GM12872 (cell line): ENCODE measurements at regions not wholly inside any gene's neighbourhood (a gene's known extent, or its start where the extent isn't known, plus 50 kb on each side); places are given as distances from the start of the nearest gene placed in this dataset.

Experiments
- TF ChIP-seq, protein P1 (sequence below): IDR thresholded peaks from 3 replicates; pipeline ENCODE4 v1.5.1; 2011; ENCODE audit warnings: low read depth, mild to moderate bottlenecking, low read length, moderate library complexity; ENCODE audit not compliant: insufficient read depth

DNA sequence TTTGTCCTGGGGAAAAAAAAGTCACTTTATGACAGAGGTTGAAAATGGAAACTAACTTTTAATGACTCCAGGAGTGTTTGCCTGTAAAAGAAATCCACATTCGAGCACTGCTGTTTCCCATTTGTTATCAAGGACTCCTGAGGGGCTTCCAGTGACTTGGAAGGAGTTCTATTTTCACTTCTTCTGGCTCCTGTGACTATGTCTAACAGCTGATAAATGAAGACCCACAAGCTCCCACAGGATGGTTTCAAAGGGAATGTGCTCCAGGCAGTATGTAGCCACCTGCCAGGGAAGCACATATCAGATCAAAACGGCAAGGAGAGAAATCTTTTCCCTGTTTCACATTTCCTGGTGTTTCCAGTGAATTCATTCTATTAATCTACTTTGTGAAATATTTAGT is 159.8 kb upstream of the FAM241A start:
- TF ChIP-seq, protein P1, sequence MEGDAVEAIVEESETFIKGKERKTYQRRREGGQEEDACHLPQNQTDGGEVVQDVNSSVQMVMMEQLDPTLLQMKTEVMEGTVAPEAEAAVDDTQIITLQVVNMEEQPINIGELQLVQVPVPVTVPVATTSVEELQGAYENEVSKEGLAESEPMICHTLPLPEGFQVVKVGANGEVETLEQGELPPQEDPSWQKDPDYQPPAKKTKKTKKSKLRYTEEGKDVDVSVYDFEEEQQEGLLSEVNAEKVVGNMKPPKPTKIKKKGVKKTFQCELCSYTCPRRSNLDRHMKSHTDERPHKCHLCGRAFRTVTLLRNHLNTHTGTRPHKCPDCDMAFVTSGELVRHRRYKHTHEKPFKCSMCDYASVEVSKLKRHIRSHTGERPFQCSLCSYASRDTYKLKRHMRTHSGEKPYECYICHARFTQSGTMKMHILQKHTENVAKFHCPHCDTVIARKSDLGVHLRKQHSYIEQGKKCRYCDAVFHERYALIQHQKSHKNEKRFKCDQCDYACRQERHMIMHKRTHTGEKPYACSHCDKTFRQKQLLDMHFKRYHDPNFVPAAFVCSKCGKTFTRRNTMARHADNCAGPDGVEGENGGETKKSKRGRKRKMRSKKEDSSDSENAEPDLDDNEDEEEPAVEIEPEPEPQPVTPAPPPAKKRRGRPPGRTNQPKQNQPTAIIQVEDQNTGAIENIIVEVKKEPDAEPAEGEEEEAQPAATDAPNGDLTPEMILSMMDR = no peak

GRCh38 chr4:111986095-111986494 is 159.2 kb upstream of the FAM241A start:
- TF ChIP-seq, protein P1 = no peak

DNA sequence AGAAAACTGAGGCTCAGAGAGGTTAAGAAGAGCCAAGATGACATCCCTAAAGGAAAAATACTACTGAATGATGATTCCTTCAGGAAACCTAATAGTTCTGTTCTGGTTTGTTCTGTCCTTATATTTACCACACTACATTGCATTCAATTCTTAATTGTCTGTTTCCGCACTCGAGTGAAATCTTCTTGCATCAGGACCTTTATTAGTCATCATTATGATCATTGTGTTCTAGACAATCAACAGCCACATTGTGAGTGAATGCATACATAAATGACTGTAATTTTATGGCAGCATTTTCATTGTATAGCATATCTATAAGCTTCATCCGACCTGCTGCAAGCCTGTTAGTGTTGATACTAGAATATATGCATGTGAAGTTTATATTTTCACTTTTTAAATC is 156.7 kb upstream of the FAM241A start:
- TF ChIP-seq, protein P1 = no peak

GRCh38 chr4:111989817-111990216 is 155.4 kb upstream of the FAM241A start:
- TF ChIP-seq, protein P1 = no peak

DNA sequence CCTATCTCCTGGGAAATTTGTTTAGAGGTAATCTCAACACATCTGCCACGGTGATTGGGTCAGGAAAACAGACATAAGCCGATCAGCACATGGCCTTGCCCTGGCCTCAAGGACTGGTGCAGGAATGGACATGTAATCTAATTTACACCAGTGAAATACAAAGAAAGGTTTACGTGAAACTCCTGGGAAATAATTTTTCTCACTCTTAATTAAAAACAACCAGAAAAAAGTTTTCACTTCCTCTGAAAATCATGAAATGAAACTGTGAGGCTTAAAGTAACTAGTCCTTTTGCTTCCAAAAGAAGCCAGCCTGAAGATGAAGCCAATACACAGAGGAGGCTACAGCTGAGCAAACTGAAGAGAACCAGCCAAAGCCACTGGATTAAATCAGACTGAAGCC is 154.1 kb upstream of the FAM241A start:
- TF ChIP-seq, protein P1 = no peak

DNA sequence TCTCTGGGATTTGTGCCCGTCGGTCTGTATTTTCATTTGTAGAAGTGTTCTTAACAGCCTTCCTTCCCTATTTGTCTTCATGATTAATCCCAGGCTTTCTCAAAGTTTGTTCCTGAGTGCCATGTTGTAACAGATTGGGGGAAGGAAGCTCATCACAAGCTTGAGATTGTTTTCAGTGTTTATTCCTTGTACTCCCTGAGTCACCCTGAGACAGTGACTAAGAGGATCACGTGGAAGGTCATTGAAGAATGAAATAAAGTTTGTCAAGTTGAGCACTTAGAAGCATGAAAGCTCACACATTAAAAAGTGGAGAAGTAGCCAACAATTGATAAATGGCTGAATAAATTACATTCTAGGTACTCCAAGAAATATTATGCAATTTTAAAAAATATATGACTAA is 153.5 kb upstream of the FAM241A start:
- TF ChIP-seq, protein P1 = no peak

GRCh38 chr4:111992351-111993168 is 152.7 kb upstream of the FAM241A start:
- TF ChIP-seq, protein P1 = no peak

DNA sequence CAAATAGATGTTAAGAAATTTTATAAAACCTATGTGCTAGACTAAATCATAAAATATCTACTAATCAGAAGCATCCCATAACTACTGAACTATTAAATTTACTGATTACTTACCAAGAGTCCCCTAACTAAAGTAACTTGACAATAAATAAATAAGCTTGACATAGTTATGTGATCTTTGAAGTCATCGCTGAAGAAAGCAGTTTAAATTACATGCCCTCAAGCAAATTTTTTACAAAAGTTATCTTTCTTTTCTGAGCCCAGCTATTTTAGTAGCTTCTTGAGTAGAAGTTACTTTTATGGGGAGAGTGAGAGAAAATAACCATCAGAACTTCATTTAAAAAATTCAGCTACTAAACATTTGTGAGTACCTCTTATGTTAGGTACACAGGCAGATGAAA is 150.9 kb upstream of the FAM241A start:
- TF ChIP-seq, protein P1 = no peak
